ENCODE measurements at regions not wholly inside any gene's neighbourhood (a gene's known extent, or its start where the extent isn't known, plus 50 kb on each side); places are given as distances from the start of the nearest gene placed in this dataset.

DNA sequence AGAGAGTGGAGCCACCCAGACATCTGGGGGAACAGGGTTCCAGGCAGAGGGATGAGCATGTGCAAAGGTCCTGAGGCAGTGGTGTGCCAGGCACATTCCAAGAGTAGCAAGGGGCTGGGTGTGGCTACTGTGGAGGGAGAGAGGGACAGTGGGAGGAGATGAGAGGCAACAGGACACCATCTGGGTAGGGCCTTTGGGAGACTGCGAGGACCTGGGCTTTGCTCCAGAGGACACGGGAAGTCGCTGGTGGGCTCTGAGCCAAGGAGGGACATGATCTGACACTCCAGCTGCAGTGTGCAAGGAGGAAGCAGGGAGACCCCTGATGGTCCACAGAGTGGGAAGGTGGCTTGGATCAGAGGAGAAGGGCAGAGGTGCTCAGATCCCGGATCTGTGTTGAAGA, 56.7 kb upstream of the MED9 start:
- TF ChIP-seq CTCF (conservative IDR thresholded peaks at IDR 0.05; ENCODE audit: low read length) (no peak), EZH2phosphoT487 (IDR thresholded peaks at IDR 0.05; ENCODE audit: borderline replicate concordance) (no peak)

Measured in Loucy (cell line).